ENCODE measurements at regions not wholly inside any gene's neighbourhood (a gene's known extent, or its start where the extent isn't known, plus 50 kb on each side); places are given as distances from the start of the nearest gene placed in this dataset.

DNA sequence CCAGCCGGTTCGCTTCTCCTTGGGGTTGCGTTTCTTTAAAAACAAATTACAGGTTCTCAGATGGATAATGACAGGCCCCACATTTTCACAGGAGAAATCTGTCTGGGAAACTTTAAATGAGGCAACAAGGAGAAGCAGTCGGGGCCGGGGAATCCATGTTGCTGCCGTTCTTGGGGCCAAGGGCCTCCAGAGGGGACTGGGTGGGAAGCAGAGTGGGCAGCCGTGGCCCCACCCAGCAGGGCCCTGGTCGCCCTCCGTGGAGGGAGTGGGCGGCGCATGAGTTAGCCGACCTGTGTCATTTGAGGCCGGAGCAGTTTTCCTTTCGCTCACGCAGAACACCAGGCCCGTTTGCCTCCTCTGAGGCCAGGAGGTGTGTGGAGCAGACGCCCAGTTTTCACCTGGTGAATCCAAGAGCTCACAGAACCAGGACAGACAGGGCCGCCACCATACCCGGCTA is 207.7 kb upstream of the CIBAR2 start:
- Histone ChIP-seq H2AFZ (no peak overlapping the region), H4K20me1 (ENCODE audit: insufficient read depth, poor library complexity, severe bottlenecking) (no peaks in the 10 kb centered on the region), H3K36me3 (replicated peaks; ENCODE audit: insufficient read depth, low read depth) (no peaks in the 10 kb centered on the region), H3K4me3 (no peak overlapping the region), H3K9me3 (ENCODE audit: low read depth) (no peaks in the 10 kb centered on the region), H3K9me2 (replicated peaks; ENCODE audit: insufficient read depth) (no peaks in the 10 kb centered on the region), H3K27ac (no peak overlapping the region), H3K27me3 (no peaks in the 10 kb centered on the region), H3K4me1 (ENCODE audit: insufficient read depth) (peaks cover 30% of the 10 kb centered on the region), H3K4me2 (no peak overlapping the region), H3K79me2 (peaks cover 9% of the 10 kb centered on the region)
- TF ChIP-seq, protein P1, sequence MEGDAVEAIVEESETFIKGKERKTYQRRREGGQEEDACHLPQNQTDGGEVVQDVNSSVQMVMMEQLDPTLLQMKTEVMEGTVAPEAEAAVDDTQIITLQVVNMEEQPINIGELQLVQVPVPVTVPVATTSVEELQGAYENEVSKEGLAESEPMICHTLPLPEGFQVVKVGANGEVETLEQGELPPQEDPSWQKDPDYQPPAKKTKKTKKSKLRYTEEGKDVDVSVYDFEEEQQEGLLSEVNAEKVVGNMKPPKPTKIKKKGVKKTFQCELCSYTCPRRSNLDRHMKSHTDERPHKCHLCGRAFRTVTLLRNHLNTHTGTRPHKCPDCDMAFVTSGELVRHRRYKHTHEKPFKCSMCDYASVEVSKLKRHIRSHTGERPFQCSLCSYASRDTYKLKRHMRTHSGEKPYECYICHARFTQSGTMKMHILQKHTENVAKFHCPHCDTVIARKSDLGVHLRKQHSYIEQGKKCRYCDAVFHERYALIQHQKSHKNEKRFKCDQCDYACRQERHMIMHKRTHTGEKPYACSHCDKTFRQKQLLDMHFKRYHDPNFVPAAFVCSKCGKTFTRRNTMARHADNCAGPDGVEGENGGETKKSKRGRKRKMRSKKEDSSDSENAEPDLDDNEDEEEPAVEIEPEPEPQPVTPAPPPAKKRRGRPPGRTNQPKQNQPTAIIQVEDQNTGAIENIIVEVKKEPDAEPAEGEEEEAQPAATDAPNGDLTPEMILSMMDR (IDR thresholded peaks at IDR 0.05; ENCODE audit: poor library complexity) = no peak
- TF ChIP-seq EZH2phosphoT487 (IDR thresholded peaks at IDR 0.05; ENCODE audit: low read depth, severe bottlenecking, unreplicated experiment) = no peak
- TF ChIP-seq EZH2 (IDR thresholded peaks at IDR 0.05; ENCODE audit: borderline replicate concordance) = no peak
- WGBS (ENCODE audit: low lambda C conversion rate, missing lambda C conversion rate) = 79% methylated on average over 19 of the region's 19 CpGs
- no peak for DNase-seq (ENCODE audit: low spot score)

DNA sequence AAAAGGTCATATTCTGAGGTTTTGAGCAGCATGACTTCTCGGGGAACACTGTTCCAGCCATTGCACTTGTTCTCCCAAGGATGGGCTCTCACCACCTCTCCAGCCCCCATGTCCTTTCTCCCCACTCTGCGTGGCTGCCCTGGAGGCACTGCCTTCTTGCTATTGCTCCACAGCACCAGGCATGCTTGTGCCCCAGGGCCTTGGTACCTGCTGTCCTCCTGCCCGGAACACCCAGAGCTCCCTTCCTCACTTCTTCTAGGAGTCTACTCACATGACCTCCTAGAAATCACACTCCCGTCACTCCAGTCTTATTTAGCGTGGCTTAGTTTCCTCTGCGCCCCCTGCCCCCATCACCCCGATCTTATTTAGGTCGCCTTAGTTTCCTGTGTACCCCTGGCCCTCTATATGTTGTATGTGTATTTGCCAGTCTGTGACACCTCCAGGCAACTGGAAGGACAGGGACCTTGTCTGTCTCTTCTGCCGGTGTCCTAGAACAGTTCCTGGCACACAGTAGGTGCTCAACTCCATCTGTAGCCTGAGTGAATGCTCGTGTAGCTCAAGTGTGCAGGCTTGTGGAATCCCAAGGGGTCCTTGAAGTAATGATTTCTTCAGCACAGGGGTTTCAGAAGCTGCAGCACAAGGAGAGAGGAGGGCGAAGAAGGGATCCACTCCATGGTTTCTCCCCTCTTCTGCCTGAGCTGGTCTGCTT is 208.6 kb upstream of the CIBAR2 start:
- Histone ChIP-seq H3K4me3 (no peak overlapping the region), H3K4me2 (no peak overlapping the region), H3K27me3 (no peaks in the 10 kb centered on the region), H3K9me2 (replicated peaks; ENCODE audit: insufficient read depth) (no peaks in the 10 kb centered on the region), H2AFZ (no peak overlapping the region), H3K79me2 (peaks cover 9% of the 10 kb centered on the region), H3K27ac (peak overlapping the region; percentile 64), H3K9me3 (ENCODE audit: low read depth) (no peaks in the 10 kb centered on the region), H4K20me1 (ENCODE audit: insufficient read depth, poor library complexity, severe bottlenecking) (no peaks in the 10 kb centered on the region), H3K36me3 (replicated peaks; ENCODE audit: insufficient read depth, low read depth) (no peaks in the 10 kb centered on the region), H3K4me1 (ENCODE audit: insufficient read depth) (peaks cover 30% of the 10 kb centered on the region)
- no peak for DNase-seq (ENCODE audit: low spot score)
- WGBS (ENCODE audit: low lambda C conversion rate, missing lambda C conversion rate) = 94% methylated on average over 11 of the region's 11 CpGs
- TF ChIP-seq EZH2phosphoT487 (IDR thresholded peaks at IDR 0.05; ENCODE audit: low read depth, severe bottlenecking, unreplicated experiment) (no peak), EZH2 (IDR thresholded peaks at IDR 0.05; ENCODE audit: borderline replicate concordance) (no peak)
- TF ChIP-seq, protein P1 (IDR thresholded peaks at IDR 0.05; ENCODE audit: poor library complexity) = no peak

DNA sequence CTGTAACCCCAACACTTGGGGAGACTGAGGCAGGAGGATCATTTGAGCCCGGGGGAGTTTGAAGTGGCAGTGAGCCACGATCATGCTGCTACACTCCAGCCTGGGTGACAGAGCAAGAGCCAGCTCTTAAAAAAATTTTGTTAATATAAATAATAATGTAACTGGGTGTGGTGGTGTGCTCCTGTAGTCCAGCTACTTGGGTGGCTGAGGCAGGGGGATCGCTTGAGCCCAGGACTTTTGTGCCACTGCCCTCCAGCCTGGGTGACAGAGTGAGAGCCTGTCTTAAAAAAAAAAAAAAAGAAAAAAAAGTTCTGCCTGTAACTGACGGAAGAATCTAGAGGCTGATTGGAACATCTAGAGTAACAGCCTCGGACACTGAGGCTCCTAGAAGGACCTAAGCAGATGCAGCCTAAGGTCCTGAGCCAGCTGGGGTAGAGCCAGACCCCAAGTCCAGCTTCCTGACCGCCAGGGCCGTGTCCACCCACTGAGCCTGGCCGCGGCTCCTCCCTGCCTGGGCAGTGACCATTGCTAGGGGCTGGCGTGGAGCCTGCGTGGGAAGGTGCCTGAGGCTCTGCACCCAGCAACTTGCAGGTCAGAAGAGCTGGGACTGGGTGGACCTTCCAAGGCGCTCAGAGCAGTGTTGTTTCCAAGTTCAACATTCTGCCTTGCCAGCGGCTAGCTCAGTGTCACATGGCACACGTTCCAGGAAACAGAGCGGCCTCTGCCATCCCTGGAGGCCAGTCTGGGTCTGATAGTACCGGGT is 209.4 kb upstream of the CIBAR2 start:
- no peaks in the 10 kb centered on the region for H4K20me1 ChIP-seq (ENCODE audit: insufficient read depth, poor library complexity, severe bottlenecking)
- no peaks in the 10 kb centered on the region for H3K9me3 ChIP-seq (ENCODE audit: low read depth)
- no peaks in the 10 kb centered on the region for H3K27me3 ChIP-seq
- no peak overlapping the region for H3K4me3 ChIP-seq
- DNase-seq (ENCODE audit: low spot score) = no peak
- TF ChIP-seq EZH2phosphoT487 (IDR thresholded peaks at IDR 0.05; ENCODE audit: low read depth, severe bottlenecking, unreplicated experiment) (no peak), EZH2 (IDR thresholded peaks at IDR 0.05; ENCODE audit: borderline replicate concordance) (no peak)
- TF ChIP-seq, protein P1 (IDR thresholded peaks at IDR 0.05; ENCODE audit: poor library complexity) = no peak
- WGBS (ENCODE audit: low lambda C conversion rate, missing lambda C conversion rate) = 54% methylated on average over 16 of the region's 16 CpGs
- H3K27ac ChIP-seq = peak overlapping the region; percentile 64
- H2AFZ ChIP-seq = no peak overlapping the region
- H3K4me2 ChIP-seq = peak overlapping the region; percentile 65
- no peaks in the 10 kb centered on the region for H3K9me2 ChIP-seq (replicated peaks; ENCODE audit: insufficient read depth)
- H3K79me2 ChIP-seq = peaks cover 7% of the 10 kb centered on the region
- H3K4me1 ChIP-seq (ENCODE audit: insufficient read depth) = peaks cover 30% of the 10 kb centered on the region
- no peaks in the 10 kb centered on the region for H3K36me3 ChIP-seq (replicated peaks; ENCODE audit: insufficient read depth, low read depth)

Measured in hepatocyte (in vitro differentiated cells).